H9 (cell line): ENCODE measurements at regions not wholly inside any gene's neighbourhood (a gene's known extent, or its start where the extent isn't known, plus 50 kb on each side); places are given as distances from the start of the nearest gene placed in this dataset.

Experiments used
- DNase-seq: peaks from one replicate; pipeline ENCODE4 v3.0.0-alpha.2; 2017
- H2AFZ ChIP-seq: one replicate; pipeline ENCODE4 v1.6.1; 2013; ENCODE audit warnings: mild to moderate bottlenecking, low read length, control low read depth, moderate library complexity
- H2AK5ac ChIP-seq: 2 replicates; pipeline ENCODE4 v1.6.1; 2013; ENCODE audit warnings: low read length, control low read depth, mixed read lengths; ENCODE audit not compliant: insufficient read length
- H2BK120ac ChIP-seq: one replicate; pipeline ENCODE4 v1.6.1; 2013; ENCODE audit warnings: low read depth, mild to moderate bottlenecking, low read length, control low read depth, inconsistent platforms; ENCODE audit not compliant: poor library complexity, severe bottlenecking
- H2BK12ac ChIP-seq: 2 replicates; pipeline ENCODE4 v1.6.1; 2013; ENCODE audit warnings: low read length, control low read depth, mixed read lengths, low read depth; ENCODE audit not compliant: insufficient read length
- H2BK15ac ChIP-seq: 2 replicates; pipeline ENCODE4 v1.6.1; 2013; ENCODE audit warnings: low read depth, low read length, control low read depth
- H2BK20ac ChIP-seq: one replicate; pipeline ENCODE4 v1.6.1; 2013; ENCODE audit warnings: low read depth, mild to moderate bottlenecking, low read length, control low read depth, inconsistent platforms; ENCODE audit not compliant: poor library complexity, severe bottlenecking
- H2BK5ac ChIP-seq: 2 replicates; pipeline ENCODE4 v1.6.1; 2013; ENCODE audit warnings: low read length, control low read depth, mixed read lengths; ENCODE audit not compliant: insufficient read length
- H3K14ac ChIP-seq: 2 replicates; pipeline ENCODE4 v1.6.1; 2013; ENCODE audit warnings: low read length, control low read depth; ENCODE audit not compliant: insufficient read depth
- H3K18ac ChIP-seq: 2 replicates; pipeline ENCODE4 v1.6.1; 2013; ENCODE audit warnings: low read depth, mild to moderate bottlenecking, mixed read lengths, low read length, control low read depth; ENCODE audit not compliant: insufficient read length
- H3K23ac ChIP-seq: 2 replicates; pipeline ENCODE4 v1.6.1; 2013; ENCODE audit warnings: low read length, control low read depth, mixed read lengths, low read depth; ENCODE audit not compliant: insufficient read length
- H3K23me2 ChIP-seq: 2 replicates; pipeline ENCODE4 v1.6.1; 2013; ENCODE audit warnings: low read depth, mild to moderate bottlenecking, mixed read lengths, low read length, control low read depth; ENCODE audit not compliant: insufficient read length, poor library complexity, severe bottlenecking
- H3K27ac ChIP-seq: 2 replicates; pipeline ENCODE4 v1.5.1; 2013; ENCODE audit warnings: low read length, control low read depth, mixed read lengths, low read depth; ENCODE audit not compliant: insufficient read length
- H3K27me3 ChIP-seq: 2 replicates; pipeline ENCODE4 v1.6.1; 2013; ENCODE audit warnings: low read length, control low read depth, inconsistent platforms; ENCODE audit not compliant: insufficient read depth
- H3K4ac ChIP-seq: 2 replicates; pipeline ENCODE4 v1.6.1; 2013; ENCODE audit warnings: low read depth, mild to moderate bottlenecking, control low read depth, inconsistent platforms, low read length, moderate library complexity
- H3K4me1 ChIP-seq: 2 replicates; pipeline ENCODE4 v1.6.1; 2013; ENCODE audit warnings: low read length, control low read depth, inconsistent platforms; ENCODE audit not compliant: insufficient read depth
- H3K4me2 ChIP-seq: 2 replicates; pipeline ENCODE4 v1.6.1; 2013; ENCODE audit warnings: low read length, control low read depth, mixed read lengths; ENCODE audit not compliant: insufficient read length, insufficient read depth
- H3K56ac ChIP-seq: 2 replicates; pipeline ENCODE4 v1.6.1; 2013; ENCODE audit warnings: low read depth, mild to moderate bottlenecking, mixed read lengths, low read length, control low read depth; ENCODE audit not compliant: insufficient read length
- H3K79me1 ChIP-seq: 2 replicates; pipeline ENCODE4 v1.6.1; 2013; ENCODE audit warnings: low read depth, mild to moderate bottlenecking, moderate library complexity, low read length, control low read depth, inconsistent platforms; ENCODE audit not compliant: insufficient read depth, poor library complexity, severe bottlenecking
- H3K79me2 ChIP-seq: 2 replicates; pipeline ENCODE4 v1.6.1; 2013; ENCODE audit warnings: low read length, control low read depth, inconsistent platforms; ENCODE audit not compliant: insufficient read depth
- H3K9ac ChIP-seq: 2 replicates; pipeline ENCODE4 v1.6.1; 2013; ENCODE audit warnings: low read length, control low read depth, mixed read lengths; ENCODE audit not compliant: insufficient read length; ENCODE audit errors: extremely low read depth
- H3K9me3 ChIP-seq: one replicate; pipeline ENCODE4 v1.6.1; 2013; ENCODE audit warnings: low read depth, low read length, inconsistent platforms; ENCODE audit not compliant: control insufficient read depth
- H3T11ph ChIP-seq: one replicate; pipeline ENCODE4 v1.6.1; 2013; ENCODE audit warnings: mild to moderate bottlenecking, low read length, control low read depth, inconsistent platforms
- H4K20me1 ChIP-seq: one replicate; pipeline ENCODE4 v1.6.1; 2013; ENCODE audit not compliant: control insufficient read depth, insufficient read length, insufficient read depth
- H4K5ac ChIP-seq: 2 replicates; pipeline ENCODE4 v1.6.1; 2013; ENCODE audit warnings: low read depth, mild to moderate bottlenecking, mixed read lengths, low read length, control low read depth; ENCODE audit not compliant: insufficient read length
- H4K8ac ChIP-seq: replicated peaks from 2 replicates; pipeline ENCODE4 v1.6.1; 2013; ENCODE audit warnings: low read length, control low read depth, mixed read lengths, low read depth; ENCODE audit not compliant: insufficient read length
- H4K91ac ChIP-seq: 2 replicates; pipeline ENCODE4 v1.6.1; 2013; ENCODE audit warnings: low read depth, mild to moderate bottlenecking, moderate library complexity, mixed read lengths, low read length, control low read depth; ENCODE audit not compliant: insufficient read length
- H3K27ac Mint-ChIP-seq, 3 experiments: 2 replicates in 2 of 3; 3 replicates in 1 of 3; pipeline ENCODE4 v1.8.0; 2020 to 2021; ENCODE audit warnings: mixed read lengths in 3 of 3, mild to moderate bottlenecking in 1 of 3, moderate library complexity in 1 of 3
- H3K27me3 Mint-ChIP-seq: 2 replicates; pipeline ENCODE4 v1.8.0; 2021; ENCODE audit warnings: low read depth, mild to moderate bottlenecking, moderate library complexity, mixed read lengths
- H3K36me3 Mint-ChIP-seq, 3 experiments: 2 replicates in 2 of 3; 3 replicates in 1 of 3; pipeline ENCODE4 v1.8.0; 2020 to 2021; ENCODE audit warnings: low read depth in 3 of 3, mixed read lengths in 3 of 3; ENCODE audit not compliant: insufficient read depth in 1 of 3
- H3K4me1 Mint-ChIP-seq, 2 experiments: 2 replicates each; pipeline ENCODE4 v1.8.0; 2020; ENCODE audit warnings: mixed read lengths in 2 of 2
- H3K4me3 Mint-ChIP-seq, 2 experiments: 2 replicates in 1 of 2; 3 replicates in 1 of 2; pipeline ENCODE4 v1.8.0; 2020 to 2021; ENCODE audit warnings: mild to moderate bottlenecking in 2 of 2, mixed read lengths in 2 of 2, moderate library complexity in 1 of 2
- H3K9me3 Mint-ChIP-seq, 2 experiments: 2 replicates in 1 of 2; 3 replicates in 1 of 2; pipeline ENCODE4 v1.8.0; 2020; ENCODE audit warnings: mild to moderate bottlenecking in 2 of 2, mixed read lengths in 2 of 2, moderate library complexity in 1 of 2
- CTCF ChIP-seq: fragments of 200-600 bp; sonication (generic); conservative IDR thresholded peaks from 3 replicates; pipeline ENCODE4 v1.8.0; 2021; ENCODE audit warnings: antibody characterized with exemption, mild to moderate bottlenecking
- WGBS: extraction: QIAGEN DNeasy Blood & Tissue Kit; methylation state at CpG from one replicate; pipeline ENCODE4 v1.1.7; 2013; ENCODE audit warnings: missing lambda C conversion rate, low lambda C conversion rate, mixed read lengths; ENCODE audit not compliant: insufficient read length; ENCODE audit errors: extremely low coverage; 5-methylcytosine and 5-hydroxymethylcytosine counted together

- Histone ChIP-seq H2AK5ac (no peak overlapping the region), H3K27me3 (no peaks in the 10 kb centered on the region), H2BK20ac (no peak overlapping the region), H2BK120ac (no peak overlapping the region), H2AFZ (no peak overlapping the region), H3K4me1 (no peaks in the 10 kb centered on the region), H3K4ac (no peak overlapping the region), H4K8ac (no peak overlapping the region), H2BK5ac (no peak overlapping the region), H2BK15ac (no peak overlapping the region), H3K79me2 (no peaks in the 10 kb centered on the region), H2BK12ac (no peak overlapping the region), H3K79me1 (no peaks in the 10 kb centered on the region), H3K56ac (no peak overlapping the region), H3K27ac (no peak overlapping the region), H4K91ac (no peak overlapping the region), H3K18ac (no peak overlapping the region), H3K23ac (no peak overlapping the region), H4K5ac (no peak overlapping the region), H3K4me2 (no peak overlapping the region), H3K9me3 (no peaks in the 10 kb centered on the region), H3K9ac (no peak overlapping the region), H3T11ph (no peak overlapping the region), H3K14ac (no peak overlapping the region), H3K23me2 (no peaks in the 10 kb centered on the region), H4K20me1 (no peaks in the 10 kb centered on the region)
- DNase-seq, result no peak
- no peak overlapping the region for H3K27ac Mint-ChIP-seq
- H3K4me3 Mint-ChIP-seq, result no peak overlapping the region
- H3K9me3 Mint-ChIP-seq, result no peaks in the 10 kb centered on the region
- no peaks in the 10 kb centered on the region for H3K27me3 Mint-ChIP-seq
- no peaks in the 10 kb centered on the region for H3K36me3 Mint-ChIP-seq
- peaks cover 17 to 18% of the 10 kb centered on the region in 2 experiments for H3K4me1 Mint-ChIP-seq
- WGBS, result no CpG with 5 or more reads among the region's 1 CpG
- no peak for TF ChIP-seq CTCF
Observed at GRCh38 chr14:84435820-84436324, 1094.1 kb upstream of the FLRT2 start.
